22Rv1 (cell line): ENCODE measurements at regions not wholly inside any gene's neighbourhood (a gene's known extent, or its start where the extent isn't known, plus 50 kb on each side); places are given as distances from the start of the nearest gene placed in this dataset.
"Not testable (repeated sequence)": the region's sequence is repeated elsewhere in the genome, so short reads cannot be mapped to it uniquely, and the experiment has no call there.

Experiments used
- H3K27ac ChIP-seq: fragments of 450-650 bp; 2 replicates; pipeline ENCODE4 v1.5.1; 2017
- CTCF ChIP-seq: fragments of 450-650 bp; IDR thresholded peaks from 2 replicates; pipeline ENCODE4 v1.5.1; 2017; ENCODE audit warnings: mild to moderate bottlenecking
- ZFX ChIP-seq: fragments of 450-650 bp; IDR thresholded peaks from 2 replicates; pipeline ENCODE4 v1.6.1; 2017; ENCODE audit warnings: antibody characterized with exemption, borderline replicate concordance

- H3K27ac ChIP-seq: no peak overlapping the region
- TF ChIP-seq CTCF (no peak), ZFX (no peak)
Observed at GRCh38 chr1:64403331-64403730, 66.6 kb upstream of the CACHD1 start.

GRCh38 chr1:64404202-64404601 is 65.7 kb upstream of the CACHD1 start:
- no peak overlapping the region for H3K27ac ChIP-seq
- TF ChIP-seq ZFX (no peak), CTCF (no peak)

GRCh38 chr1:64405833-64406232 is 64.1 kb upstream of the CACHD1 start:
- H3K27ac ChIP-seq: no peak overlapping the region
- TF ChIP-seq CTCF (no peak), ZFX (no peak)

GRCh38 chr1:64410217-64410616 is 59.7 kb upstream of the CACHD1 start:
- TF ChIP-seq ZFX: no peak
- no peak for TF ChIP-seq CTCF
- H3K27ac ChIP-seq: no peak overlapping the region

GRCh38 chr1:64414855-64415546 is 54.9 kb upstream of the CACHD1 start:
- H3K27ac ChIP-seq: not testable (repeated sequence)

GRCh38 chr1:64417803-64418202 is 52.1 kb upstream of the CACHD1 start:
- no peak for TF ChIP-seq CTCF
- no peak for TF ChIP-seq ZFX

More at GRCh38 chr1:64417803-64418202, 52.1 kb upstream of the CACHD1 start:
- no peak overlapping the region for H3K27ac ChIP-seq
